HG03095 (cell line): ENCODE measurements at regions not wholly inside any gene's neighbourhood (a gene's known extent, or its start where the extent isn't known, plus 50 kb on each side); places are given as distances from the start of the nearest gene placed in this dataset.
"Not testable (repeated sequence)": the region's sequence is repeated elsewhere in the genome, so short reads cannot be mapped to it uniquely, and the experiment has no call there.

ENCODE experiments used
- ATAC-seq: cut with Tn5 transposase; IDR thresholded peaks from one replicate; pipeline ENCODE4 v1.9.1; 2021; ENCODE audit warnings: moderate library complexity; ENCODE audit not compliant: unreplicated experiment

GRCh38 chr3:40878464-40878905 is 320.8 kb upstream of the CTNNB1 start:
- no peak for ATAC-seq

GRCh38 chr3:40885430-40885829 is 313.9 kb upstream of the CTNNB1 start:
- ATAC-seq: no peak

- no peak for ATAC-seq
Measured at GRCh38 chr3:40886660-40887425, 312.5 kb upstream of the CTNNB1 start.

- no peak for ATAC-seq
Measured at GRCh38 chr3:40891186-40891585, 308.1 kb upstream of the CTNNB1 start.

- ATAC-seq: no peak
Measured at GRCh38 chr3:40895109-40895508, 304.2 kb upstream of the CTNNB1 start.

- ATAC-seq: no peak
Measured at GRCh38 chr3:40899286-40899712, 300.0 kb upstream of the CTNNB1 start.

- ATAC-seq: no peak
Measured at GRCh38 chr3:40901298-40901697, 298.0 kb upstream of the CTNNB1 start.

- no peak for ATAC-seq
Measured at GRCh38 chr3:40901796-40902195, 297.5 kb upstream of the CTNNB1 start.

GRCh38 chr3:40907907-40908465 is 291.3 kb upstream of the CTNNB1 start:
- ATAC-seq: not testable (repeated sequence)

- ATAC-seq: no peak
Measured at GRCh38 chr3:40908612-40909011, 290.7 kb upstream of the CTNNB1 start.

GRCh38 chr3:40911264-40911663 is 288.0 kb upstream of the CTNNB1 start:
- no peak for ATAC-seq

- no peak for ATAC-seq
Measured at GRCh38 chr3:40911928-40912327, 287.4 kb upstream of the CTNNB1 start.

GRCh38 chr3:40912461-40912860 is 286.8 kb upstream of the CTNNB1 start:
- no peak for ATAC-seq

GRCh38 chr3:40913192-40913591 is 286.1 kb upstream of the CTNNB1 start:
- no peak for ATAC-seq

GRCh38 chr3:40913641-40914040 is 285.7 kb upstream of the CTNNB1 start:
- no peak for ATAC-seq

GRCh38 chr3:40914475-40914874 is 284.8 kb upstream of the CTNNB1 start:
- no peak for ATAC-seq

- ATAC-seq: no peak
Measured at GRCh38 chr3:40915346-40915865, 283.9 kb upstream of the CTNNB1 start.

GRCh38 chr3:40920041-40920440 is 279.3 kb upstream of the CTNNB1 start:
- ATAC-seq: no peak

- no peak for ATAC-seq
Measured at GRCh38 chr3:40921251-40921650, 278.1 kb upstream of the CTNNB1 start.

- no peak for ATAC-seq
Measured at GRCh38 chr3:40923143-40923542, 276.2 kb upstream of the CTNNB1 start.

- ATAC-seq: no peak
Measured at GRCh38 chr3:40923651-40924050, 275.7 kb upstream of the CTNNB1 start.

GRCh38 chr3:40924559-40925141 is 274.7 kb upstream of the CTNNB1 start:
- no peak for ATAC-seq
